ENCODE measurements at regions not wholly inside any gene's neighbourhood (a gene's known extent, or its start where the extent isn't known, plus 50 kb on each side); places are given as distances from the start of the nearest gene placed in this dataset.

GRCh38 chr5:2184563-2185540 lies 302.1 kb upstream of the IRX4 start:
- no peak for TF ChIP-seq POLR2A (IDR thresholded peaks at IDR 0.05; ENCODE audit: low read depth, low read length)
- DNase-seq (ENCODE audit: insufficient read length, low spot score) (no peak), FAIRE-seq (no peak)

- no peak for TF ChIP-seq POLR2A (IDR thresholded peaks at IDR 0.05; ENCODE audit: low read depth, low read length)
- no peak for DNase-seq (ENCODE audit: insufficient read length, low spot score)
- FAIRE-seq: no peak
These were observed 301.3 kb upstream of the IRX4 start for GRCh38 chr5:2184026-2184366.

- no peak for TF ChIP-seq POLR2A (IDR thresholded peaks at IDR 0.05; ENCODE audit: low read depth, low read length)
- FAIRE-seq: no peak
- DNase-seq (ENCODE audit: insufficient read length, low spot score): no peak
These were observed 300.7 kb upstream of the IRX4 start for GRCh38 chr5:2183154-2184025.

GRCh38 chr5:2182020-2182419 lies 299.3 kb upstream of the IRX4 start:
- FAIRE-seq: no peak
- DNase-seq (ENCODE audit: insufficient read length, low spot score): no peak
- no peak for TF ChIP-seq POLR2A (IDR thresholded peaks at IDR 0.05; ENCODE audit: low read depth, low read length)

- TF ChIP-seq POLR2A (IDR thresholded peaks at IDR 0.05; ENCODE audit: low read depth, low read length): no peak
- DNase-seq (ENCODE audit: insufficient read length, low spot score) (no peak), FAIRE-seq (no peak)
These were observed 298.8 kb upstream of the IRX4 start for GRCh38 chr5:2181557-2181956.

- DNase-seq (ENCODE audit: insufficient read length, low spot score): no peak
- no peak for TF ChIP-seq POLR2A (IDR thresholded peaks at IDR 0.05; ENCODE audit: low read depth, low read length)
- FAIRE-seq: no peak
These were observed 298.4 kb upstream of the IRX4 start for GRCh38 chr5:2181149-2181548.

GRCh38 chr5:2180456-2180855 lies 297.7 kb upstream of the IRX4 start:
- DNase-seq (ENCODE audit: insufficient read length, low spot score) (no peak), FAIRE-seq (no peak)
- TF ChIP-seq POLR2A (IDR thresholded peaks at IDR 0.05; ENCODE audit: low read depth, low read length): no peak

- DNase-seq (ENCODE audit: insufficient read length, low spot score): no peak
- TF ChIP-seq POLR2A (IDR thresholded peaks at IDR 0.05; ENCODE audit: low read depth, low read length): no peak
- FAIRE-seq: no peak
These were observed 297.1 kb upstream of the IRX4 start for GRCh38 chr5:2179861-2180260.

GRCh38 chr5:2178528-2178927 lies 295.8 kb upstream of the IRX4 start:
- FAIRE-seq (no peak), DNase-seq (ENCODE audit: insufficient read length, low spot score) (no peak)
- no peak for TF ChIP-seq POLR2A (IDR thresholded peaks at IDR 0.05; ENCODE audit: low read depth, low read length)

GRCh38 chr5:2178071-2178477 lies 295.3 kb upstream of the IRX4 start:
- DNase-seq (ENCODE audit: insufficient read length, low spot score): no peak
- no peak for FAIRE-seq
- TF ChIP-seq POLR2A (IDR thresholded peaks at IDR 0.05; ENCODE audit: low read depth, low read length): no peak

GRCh38 chr5:2177244-2177643 lies 294.5 kb upstream of the IRX4 start:
- TF ChIP-seq POLR2A (IDR thresholded peaks at IDR 0.05; ENCODE audit: low read depth, low read length): no peak
- DNase-seq (ENCODE audit: insufficient read length, low spot score) (no peak), FAIRE-seq (no peak)

GRCh38 chr5:2176581-2176980 lies 293.9 kb upstream of the IRX4 start:
- FAIRE-seq (no peak), DNase-seq (ENCODE audit: insufficient read length, low spot score) (no peak)
- TF ChIP-seq POLR2A (IDR thresholded peaks at IDR 0.05; ENCODE audit: low read depth, low read length): no peak

GRCh38 chr5:2175842-2176404 lies 293.2 kb upstream of the IRX4 start:
- DNase-seq (ENCODE audit: insufficient read length, low spot score): no peak
- FAIRE-seq: no peak
- no peak for TF ChIP-seq POLR2A (IDR thresholded peaks at IDR 0.05; ENCODE audit: low read depth, low read length)

GRCh38 chr5:2175041-2175440 lies 292.3 kb upstream of the IRX4 start:
- FAIRE-seq (no peak), DNase-seq (ENCODE audit: insufficient read length, low spot score) (no peak)
- TF ChIP-seq POLR2A (IDR thresholded peaks at IDR 0.05; ENCODE audit: low read depth, low read length): no peak
